Vagina (tissue), 2 donors: ENCODE measurements at regions not wholly inside any gene's neighbourhood (a gene's known extent, or its start where the extent isn't known, plus 50 kb on each side); places are given as distances from the start of the nearest gene placed in this dataset.

ENCODE experiments used
- CTCF ChIP-seq, 3 experiments: fragments of 450-650 bp in 2 of 3; fragments of 200-600 bp in 1 of 3; sonication (generic) in 1 of 3; IDR thresholded peaks; one replicate each; pipeline ENCODE4 v1.5.1; 2017 to 2019; ENCODE audit warnings: antibody characterized with exemption in 3 of 3, mild to moderate bottlenecking in 2 of 3, moderate library complexity in 2 of 3
- POLR2A ChIP-seq, 2 donors: fragments of 450-650 bp; IDR thresholded peaks; one replicate each; pipeline ENCODE4 v1.6.1; 2017; ENCODE audit warnings: antibody characterized with exemption in 2 of 2, mild to moderate bottlenecking in 2 of 2, moderate library complexity in 2 of 2
- POLR2AphosphoS5 ChIP-seq, 2 donors: sonication (generic); formaldehyde crosslinking; IDR thresholded peaks; one replicate each; pipeline ENCODE4 v1.9.0; 2017; ENCODE audit warnings: antibody characterized with exemption in 2 of 2, mild to moderate bottlenecking in 2 of 2, low read depth in 1 of 2; ENCODE audit not compliant: insufficient read depth in 1 of 2

DNA sequence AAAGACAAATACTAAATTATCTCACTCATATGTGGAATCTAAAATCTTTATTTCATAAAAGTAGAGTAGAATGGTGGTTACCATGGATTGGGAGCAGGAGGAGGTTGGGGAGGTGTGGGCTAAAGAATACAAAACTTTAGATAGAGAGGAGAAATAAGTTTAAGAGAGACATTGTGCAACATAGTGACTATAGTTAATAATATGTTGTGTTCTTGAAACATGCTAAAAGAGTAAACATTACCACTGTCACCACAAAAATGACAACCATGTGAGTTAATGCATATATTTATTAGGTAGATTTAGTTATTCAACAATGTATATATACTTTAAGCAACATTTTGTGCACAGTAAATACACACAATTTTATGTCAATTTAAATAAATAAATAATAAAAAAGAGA, 128.5 kb upstream of the COL3A1 start:
- TF ChIP-seq POLR2A (IDR thresholded peaks at IDR 0.05) = no peak
- no peak for TF ChIP-seq CTCF (IDR thresholded peaks at IDR 0.05)
- TF ChIP-seq POLR2AphosphoS5 (IDR thresholded peaks at IDR 0.05; ENCODE audit: insufficient read depth in 1 of 2, low read depth in 1 of 2) = no peak
